NOMO-1 (cell line): ENCODE measurements at regions not wholly inside any gene's neighbourhood (a gene's known extent, or its start where the extent isn't known, plus 50 kb on each side); places are given as distances from the start of the nearest gene placed in this dataset.

ENCODE experiments used
- DNase-seq, 2 experiments: peaks; one replicate each; lab custom pipeline; 2025; ENCODE audit not compliant: unreplicated experiment in 2 of 2; lab: John Stamatoyannopoulos, UW

- no peak for DNase-seq
Observed at GRCh38 chr14:76974365-76974764, 54.1 kb downstream of the IRF2BPL start.

GRCh38 chr14:76971549-76971948 lies 57.0 kb downstream of the IRF2BPL start:
- DNase-seq, result no peak

- no peak for DNase-seq
Observed at GRCh38 chr14:76968621-76969063, 59.9 kb downstream of the IRF2BPL start.

- DNase-seq, result no peak
Observed at GRCh38 chr14:76967788-76968187, 60.7 kb downstream of the IRF2BPL start.

- no peak for DNase-seq
Observed at GRCh38 chr14:76965232-76965631, 63.3 kb downstream of the IRF2BPL start.

GRCh38 chr14:76964695-76965094 lies 63.8 kb downstream of the IRF2BPL start:
- no peak for DNase-seq

GRCh38 chr14:76963372-76963771 lies 65.1 kb downstream of the IRF2BPL start:
- no peak for DNase-seq

- no peak for DNase-seq
Observed at GRCh38 chr14:76962303-76962660, 66.2 kb downstream of the IRF2BPL start.

- DNase-seq, result peak; percentile 93 to 99
Observed at GRCh38 chr14:76961631-76962302, 66.7 kb downstream of the IRF2BPL start.

- DNase-seq, result no peak
Observed at GRCh38 chr14:76958980-76959710, 69.4 kb downstream of the IRF2BPL start.

- no peak for DNase-seq
Observed at GRCh38 chr14:76958020-76958979, 70.2 kb downstream of the IRF2BPL start.

GRCh38 chr14:76957224-76957891 lies 71.2 kb downstream of the IRF2BPL start:
- DNase-seq, result no peak

GRCh38 chr14:76956316-76957090 lies 72.0 kb downstream of the IRF2BPL start:
- DNase-seq, result peak; percentile 93 to 96

GRCh38 chr14:76955575-76956315 lies 72.8 kb downstream of the IRF2BPL start:
- peak; percentile 76 to 88 for DNase-seq

- DNase-seq, result no peak
Observed at GRCh38 chr14:76954394-76955190, 73.9 kb downstream of the IRF2BPL start.

GRCh38 chr14:76953311-76953945 lies 75.1 kb downstream of the IRF2BPL start:
- DNase-seq, result peak; percentile 29 to 57

- DNase-seq, result no peak
Observed at GRCh38 chr14:76951166-76951565, 77.3 kb downstream of the IRF2BPL start.
